A673 (cell line): ENCODE measurements at regions not wholly inside any gene's neighbourhood (a gene's known extent, or its start where the extent isn't known, plus 50 kb on each side); places are given as distances from the start of the nearest gene placed in this dataset.

ENCODE experiments used
- BruUV-seq: library from RNA; stranded (reverse); fragments of 400-500 nt; replicated peaks from 2 replicates; lab custom pipeline; 2021; lab: Mats Ljungman, UMichigan
- CTCF ChIA-PET: fragments of 300-600 bp; sonication (Branson Sonifier 250); formaldehyde crosslinking; loops from one replicate; lab custom pipeline; 2022; ENCODE audit warnings: antibody characterized with exemption; lab: Charles Lee
- POLR2A ChIA-PET: fragments of 300-600 bp; sonication (Branson Sonifier 250); formaldehyde crosslinking; loops from one replicate; lab custom pipeline; 2022; ENCODE audit warnings: antibody characterized with exemption; ENCODE audit not compliant: low non-redundant PET; lab: Charles Lee
- DNase-seq: peaks from one replicate; pipeline ENCODE4 v3.0.0-alpha.2; 2015; ENCODE audit warnings: low spot score
- H3K27ac ChIP-seq: fragments of 200-600 bp; sonication (generic); 2 replicates; pipeline ENCODE4 v1.5.1; 2016; ENCODE audit warnings: mixed run types, low read depth, mild to moderate bottlenecking, mixed read lengths, antibody characterized with exemption, low read length; ENCODE audit not compliant: poor library complexity, severe bottlenecking
- H3K27me3 ChIP-seq: fragments of 200-600 bp; sonication (generic); replicated peaks from 2 replicates; pipeline ENCODE4 v1.6.1; 2017; ENCODE audit warnings: mixed run types, low read depth, mild to moderate bottlenecking, mixed read lengths, antibody characterized with exemption, low read length; ENCODE audit not compliant: insufficient read depth, poor library complexity
- H3K36me3 ChIP-seq: fragments of 200-600 bp; sonication (generic); 2 replicates; pipeline ENCODE4 v1.6.1; 2016; ENCODE audit warnings: mixed run types, mild to moderate bottlenecking, mixed read lengths, antibody characterized with exemption, low read length; ENCODE audit not compliant: insufficient read depth, poor library complexity, severe bottlenecking
- H3K4me1 ChIP-seq: fragments of 200-600 bp; sonication (generic); 2 replicates; pipeline ENCODE4 v1.6.1; 2017; ENCODE audit warnings: mixed run types, mild to moderate bottlenecking, mixed read lengths, antibody characterized with exemption, low read length; ENCODE audit not compliant: insufficient read depth, poor library complexity, severe bottlenecking
- H3K4me3 ChIP-seq: fragments of 200-600 bp; sonication (generic); 2 replicates; pipeline ENCODE4 v1.5.1; 2016; ENCODE audit warnings: low read depth, mixed run types, mild to moderate bottlenecking, mixed read lengths, low read length; ENCODE audit not compliant: poor library complexity, severe bottlenecking
- H3K9me3 ChIP-seq: fragments of 200-600 bp; sonication (generic); 2 replicates; pipeline ENCODE4 v1.6.1; 2016; ENCODE audit warnings: mixed run types, low read depth, mild to moderate bottlenecking, mixed read lengths, antibody characterized with exemption, low read length; ENCODE audit not compliant: poor library complexity, severe bottlenecking
- CTCF ChIP-seq: fragments of 300-800, 200-600 bp; sonication (generic); conservative IDR thresholded peaks from 2 replicates; pipeline ENCODE4 v1.5.1; 2017; ENCODE audit warnings: low read depth, mild to moderate bottlenecking, antibody characterized with exemption, low read length, moderate library complexity, mixed read lengths
- EZH2 ChIP-seq: fragments of 200-600 bp; sonication (generic); IDR thresholded peaks from 2 replicates; pipeline ENCODE4 v1.6.1; 2017; ENCODE audit warnings: borderline replicate concordance, low read depth, mild to moderate bottlenecking, mixed read lengths, antibody characterized with exemption, low read length; ENCODE audit not compliant: poor library complexity, severe bottlenecking
- intact Hi-C: fragments of 100-400 bp; cut with micrococcal nuclease; formaldehyde crosslinking; loops from one replicate; pipeline ENCODE4 v1.10.0; 2022; ENCODE audit not compliant: unreplicated experiment

GRCh38 chr11:112398798-112399478 lies 138.3 kb upstream of the PLET1 start:
- ChIA-PET CTCF (no interaction called here), POLR2A (no interaction called here)
- Histone ChIP-seq H3K4me3 (no peak overlapping the region), H3K27ac (no peak overlapping the region), H3K9me3 (no peaks in the 10 kb centered on the region), H3K27me3 (no peaks in the 10 kb centered on the region), H3K36me3 (no peaks in the 10 kb centered on the region), H3K4me1 (peaks cover 8% of the 10 kb centered on the region)
- intact Hi-C loops = no loop called here
- TF ChIP-seq CTCF = no peak
- no peak for TF ChIP-seq EZH2
- BruUV-seq = no TSS peak
- no peak for DNase-seq

- H3K4me3 ChIP-seq = no peak overlapping the region
- no peak for TF ChIP-seq EZH2
- no peak for TF ChIP-seq CTCF
- CTCF ChIA-PET = no interaction called here
- H3K4me1 ChIP-seq = peaks cover 8% of the 10 kb centered on the region
- H3K9me3 ChIP-seq = no peaks in the 10 kb centered on the region
- peak; percentile 37 for DNase-seq
- no peak overlapping the region for H3K27ac ChIP-seq
- no TSS peak for BruUV-seq
- POLR2A ChIA-PET = interaction anchor here (0.6 kb wide), 1 partner anchor 560 kb away, joined by 3 read pairs; no protein-coding TSS in a partner anchor
- H3K36me3 ChIP-seq = no peaks in the 10 kb centered on the region
- intact Hi-C loops = no loop called here
- H3K27me3 ChIP-seq = no peaks in the 10 kb centered on the region
These were observed 139.9 kb upstream of the PLET1 start for GRCh38 chr11:112400476-112401014.

GRCh38 chr11:112401036-112401769 lies 140.5 kb upstream of the PLET1 start:
- Histone ChIP-seq H3K4me3 (no peak overlapping the region), H3K9me3 (no peaks in the 10 kb centered on the region), H3K4me1 (peaks cover 8% of the 10 kb centered on the region), H3K27me3 (no peaks in the 10 kb centered on the region), H3K36me3 (no peaks in the 10 kb centered on the region), H3K27ac (no peak overlapping the region)
- ChIA-PET POLR2A (interaction anchor here (0.6 kb wide), 1 partner anchor 961 kb away, joined by 3 read pairs; no protein-coding TSS in a partner anchor), CTCF (no interaction called here)
- intact Hi-C loops = no loop called here
- no peak for TF ChIP-seq CTCF
- TF ChIP-seq EZH2 = no peak
- DNase-seq = no peak
- BruUV-seq = no TSS peak
